ENCODE measurements at regions not wholly inside any gene's neighbourhood (a gene's known extent, or its start where the extent isn't known, plus 50 kb on each side); places are given as distances from the start of the nearest gene placed in this dataset.

- intact Hi-C loops (cut with DNase I, micrococcal nuclease), result no loop called here
- no peak for DNase-seq
- CTCF ChIA-PET, result no interaction called here
- POLR2A ChIA-PET, result no interaction called here
- H3K27ac Mint-ChIP-seq, result no peak overlapping the region
- H3K27me3 Mint-ChIP-seq, result no peaks in the 10 kb centered on the region
- H3K4me3 Mint-ChIP-seq, result no peak overlapping the region
- no peaks in the 10 kb centered on the region for H3K36me3 Mint-ChIP-seq (ENCODE audit: low read depth)
- no peaks in the 10 kb centered on the region for H3K9me3 Mint-ChIP-seq (ENCODE audit: low read depth)
- no peaks in the 10 kb centered on the region for H3K4me1 Mint-ChIP-seq
- no peak for ATAC-seq
Observed at GRCh38 chr5:107123014-107123413, 547.7 kb downstream of the EFNA5 start.

- DNase-seq (no peak), ATAC-seq (no peak)
- no peak overlapping the region for H3K27ac Mint-ChIP-seq
- H3K4me3 Mint-ChIP-seq, result no peak overlapping the region
- no peaks in the 10 kb centered on the region for H3K9me3 Mint-ChIP-seq (ENCODE audit: low read depth)
- no peaks in the 10 kb centered on the region for H3K27me3 Mint-ChIP-seq
- ChIA-PET CTCF (no interaction called here), POLR2A (no interaction called here)
- no peaks in the 10 kb centered on the region for H3K4me1 Mint-ChIP-seq
- H3K36me3 Mint-ChIP-seq (ENCODE audit: low read depth), result no peaks in the 10 kb centered on the region
- intact Hi-C loops (cut with DNase I, micrococcal nuclease), result no loop called here
Observed at GRCh38 chr5:107121793-107122519, 548.8 kb downstream of the EFNA5 start.

- no peaks in the 10 kb centered on the region for H3K4me1 Mint-ChIP-seq
- POLR2A ChIA-PET, result no interaction called here
- no peaks in the 10 kb centered on the region for H3K9me3 Mint-ChIP-seq (ENCODE audit: low read depth)
- no peaks in the 10 kb centered on the region for H3K36me3 Mint-ChIP-seq (ENCODE audit: low read depth)
- intact Hi-C loops (cut with DNase I, micrococcal nuclease), result no loop called here
- H3K4me3 Mint-ChIP-seq, result no peak overlapping the region
- H3K27ac Mint-ChIP-seq, result no peak overlapping the region
- DNase-seq (no peak), ATAC-seq (no peak)
- CTCF ChIA-PET, result no interaction called here
- H3K27me3 Mint-ChIP-seq, result no peaks in the 10 kb centered on the region
Observed at GRCh38 chr5:107119656-107120055, 551.1 kb downstream of the EFNA5 start.

GRCh38 chr5:107118184-107119019 is 552.3 kb downstream of the EFNA5 start:
- no peak for DNase-seq
- H3K4me1 Mint-ChIP-seq, result no peaks in the 10 kb centered on the region
- H3K27me3 Mint-ChIP-seq, result no peaks in the 10 kb centered on the region
- H3K4me3 Mint-ChIP-seq, result no peak overlapping the region
- CTCF ChIA-PET, result interaction anchor here (0.8 kb wide), 1 partner anchor 1694 kb away, joined by 3 read pairs; no protein-coding TSS in a partner anchor
- H3K36me3 Mint-ChIP-seq (ENCODE audit: low read depth), result no peaks in the 10 kb centered on the region
- no peaks in the 10 kb centered on the region for H3K9me3 Mint-ChIP-seq (ENCODE audit: low read depth)
- ATAC-seq, result no peak
- no peak overlapping the region for H3K27ac Mint-ChIP-seq
- POLR2A ChIA-PET, result no interaction called here
- intact Hi-C loops (cut with DNase I, micrococcal nuclease), result no loop called here

GRCh38 chr5:107112216-107112615 is 558.5 kb downstream of the EFNA5 start:
- DNase-seq (no peak), ATAC-seq (no peak)
- H3K27ac Mint-ChIP-seq, result no peak overlapping the region
- H3K36me3 Mint-ChIP-seq (ENCODE audit: low read depth), result no peaks in the 10 kb centered on the region
- intact Hi-C loops (cut with DNase I, micrococcal nuclease), result no loop called here
- ChIA-PET CTCF (no interaction called here), POLR2A (no interaction called here)
- H3K27me3 Mint-ChIP-seq, result no peaks in the 10 kb centered on the region
- H3K4me3 Mint-ChIP-seq, result no peak overlapping the region
- H3K4me1 Mint-ChIP-seq, result no peaks in the 10 kb centered on the region
- H3K9me3 Mint-ChIP-seq (ENCODE audit: low read depth), result peaks cover 4% of the 10 kb centered on the region

- no peak for ATAC-seq
- intact Hi-C loops (cut with DNase I, micrococcal nuclease), result no loop called here
- H3K4me1 Mint-ChIP-seq, result no peaks in the 10 kb centered on the region
- CTCF ChIA-PET, result no interaction called here
- POLR2A ChIA-PET, result no interaction called here
- no peak overlapping the region for H3K27ac Mint-ChIP-seq
- no peaks in the 10 kb centered on the region for H3K36me3 Mint-ChIP-seq (ENCODE audit: low read depth)
- no peak for DNase-seq
- H3K27me3 Mint-ChIP-seq, result no peaks in the 10 kb centered on the region
- H3K4me3 Mint-ChIP-seq, result no peak overlapping the region
- H3K9me3 Mint-ChIP-seq (ENCODE audit: low read depth), result peaks cover 4% of the 10 kb centered on the region
Observed at GRCh38 chr5:107104040-107104995, 566.4 kb downstream of the EFNA5 start.

GRCh38 chr5:107103522-107103921 is 567.2 kb downstream of the EFNA5 start:
- ChIA-PET POLR2A (no interaction called here), CTCF (no interaction called here)
- intact Hi-C loops (cut with DNase I, micrococcal nuclease), result no loop called here
- ATAC-seq, result no peak
- Mint-ChIP-seq H3K4me3 (no peak overlapping the region), H3K36me3 (ENCODE audit: low read depth) (no peaks in the 10 kb centered on the region), H3K4me1 (no peaks in the 10 kb centered on the region), H3K27me3 (no peaks in the 10 kb centered on the region), H3K9me3 (ENCODE audit: low read depth) (peaks cover 4% of the 10 kb centered on the region), H3K27ac (no peak overlapping the region)
- no peak for DNase-seq

GRCh38 chr5:107100121-107100520 is 570.6 kb downstream of the EFNA5 start:
- CTCF ChIA-PET, result no interaction called here
- no peaks in the 10 kb centered on the region for H3K27me3 Mint-ChIP-seq
- intact Hi-C loops (cut with DNase I, micrococcal nuclease), result no loop called here
- H3K27ac Mint-ChIP-seq, result no peak overlapping the region
- peaks cover 4% of the 10 kb centered on the region for H3K9me3 Mint-ChIP-seq (ENCODE audit: low read depth)
- DNase-seq (no peak), ATAC-seq (no peak)
- POLR2A ChIA-PET, result no interaction called here
- no peaks in the 10 kb centered on the region for H3K4me1 Mint-ChIP-seq
- no peak overlapping the region for H3K4me3 Mint-ChIP-seq
- no peaks in the 10 kb centered on the region for H3K36me3 Mint-ChIP-seq (ENCODE audit: low read depth)

GRCh38 chr5:107099506-107099905 is 571.2 kb downstream of the EFNA5 start:
- peaks cover 4% of the 10 kb centered on the region for H3K9me3 Mint-ChIP-seq (ENCODE audit: low read depth)
- H3K36me3 Mint-ChIP-seq (ENCODE audit: low read depth), result no peaks in the 10 kb centered on the region
- H3K27ac Mint-ChIP-seq, result no peak overlapping the region
- no peak for ATAC-seq
- H3K4me3 Mint-ChIP-seq, result no peak overlapping the region
- ChIA-PET CTCF (interaction anchor here (1.6 kb wide), 1 partner anchor 10 kb away, joined by 3 read pairs; no protein-coding TSS in a partner anchor), POLR2A (no interaction called here)
- no peaks in the 10 kb centered on the region for H3K4me1 Mint-ChIP-seq
- no peak for DNase-seq
- no peaks in the 10 kb centered on the region for H3K27me3 Mint-ChIP-seq
- intact Hi-C loops (cut with DNase I, micrococcal nuclease), result no loop called here

- Mint-ChIP-seq H3K9me3 (ENCODE audit: low read depth) (peaks cover 6% of the 10 kb centered on the region), H3K36me3 (ENCODE audit: low read depth) (no peaks in the 10 kb centered on the region), H3K4me3 (no peak overlapping the region), H3K27ac (no peak overlapping the region), H3K27me3 (no peaks in the 10 kb centered on the region), H3K4me1 (no peaks in the 10 kb centered on the region)
- ChIA-PET POLR2A (no interaction called here), CTCF (no interaction called here)
- intact Hi-C loops (cut with DNase I, micrococcal nuclease), result no loop called here
- DNase-seq, result no peak
- ATAC-seq, result no peak
Observed at GRCh38 chr5:107092695-107093094, 578.0 kb downstream of the EFNA5 start.

- Mint-ChIP-seq H3K9me3 (ENCODE audit: low read depth) (peaks cover 6% of the 10 kb centered on the region), H3K27ac (no peak overlapping the region), H3K27me3 (no peaks in the 10 kb centered on the region), H3K36me3 (ENCODE audit: low read depth) (no peaks in the 10 kb centered on the region), H3K4me1 (no peaks in the 10 kb centered on the region), H3K4me3 (no peak overlapping the region)
- ATAC-seq (no peak), DNase-seq (no peak)
- ChIA-PET CTCF (no interaction called here), POLR2A (no interaction called here)
- intact Hi-C loops (cut with DNase I, micrococcal nuclease), result no loop called here
Observed at GRCh38 chr5:107090506-107090905, 580.2 kb downstream of the EFNA5 start.
